HAP-1 (cell line): ENCODE measurements at regions not wholly inside any gene's neighbourhood (a gene's known extent, or its start where the extent isn't known, plus 50 kb on each side); places are given as distances from the start of the nearest gene placed in this dataset.
A peak's percentile ranks its signal among the peaks of the same experiment; 100 is the strongest.
"Not testable (repeated sequence)": the region's sequence is repeated elsewhere in the genome, so short reads cannot be mapped to it uniquely, and the experiment has no call there.

Experiments used
- DNase-seq, 2 experiments: peaks; one replicate each; pipeline ENCODE4 v3.0.0-alpha.2; 2016 to 2020; ENCODE audit warnings: low spot score in 2 of 2
- H3K27me3 ChIP-seq: fragments of 250-450 bp; sonication (Bioruptor Pico); 2 replicates; pipeline ENCODE4 v1.5.1; 2020; ENCODE audit warnings: low read depth, mild to moderate bottlenecking, moderate library complexity
- H3K36me3 ChIP-seq: fragments of 250-450 bp; sonication (Bioruptor Pico); replicated peaks from 2 replicates; pipeline ENCODE4 v1.5.1; 2020; ENCODE audit warnings: mild to moderate bottlenecking
- H3K4me1 ChIP-seq: fragments of 250-450 bp; sonication (Bioruptor Pico); 2 replicates; pipeline ENCODE4 v1.5.1; 2020; ENCODE audit warnings: mild to moderate bottlenecking
- H3K4me3 ChIP-seq: fragments of 250-450 bp; sonication (Bioruptor Pico); 2 replicates; pipeline ENCODE4 v1.5.1; 2020; ENCODE audit warnings: mild to moderate bottlenecking, moderate library complexity
- H3K9me3 ChIP-seq: fragments of 250-450 bp; sonication (Bioruptor Pico); 2 replicates; pipeline ENCODE4 v1.5.1; 2020; ENCODE audit warnings: mild to moderate bottlenecking, moderate library complexity
- in situ Hi-C: fragments of 300-500 bp; cut with MboI; formaldehyde crosslinking; loops from 3 replicates; pipeline ENCODE4 v1.14.3; 2020; ENCODE audit warnings: low sequenced_read_pairs, inconsistent platforms, mixed read lengths

DNA sequence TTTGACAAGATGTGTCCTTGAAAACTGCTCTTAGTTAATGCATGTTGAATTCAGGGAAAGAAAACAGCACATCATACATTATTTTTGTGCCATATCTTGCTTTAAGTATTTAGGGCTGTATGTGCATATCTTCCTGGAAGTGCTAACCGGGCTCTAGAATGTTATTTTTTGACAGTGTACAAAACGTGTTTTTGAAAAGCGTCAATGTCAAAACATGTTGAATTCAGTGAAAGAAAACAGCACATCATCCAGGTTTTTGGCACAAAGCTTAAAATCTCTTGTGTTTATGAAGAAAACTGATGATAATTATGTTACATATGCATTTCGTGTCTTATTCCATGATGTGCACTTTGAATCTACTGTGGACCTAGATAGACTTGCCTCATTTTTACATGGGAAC lies 82.7 kb downstream of the ASCL4 start:
- Histone ChIP-seq H3K4me1 (no peaks in the 10 kb centered on the region), H3K4me3 (no peak overlapping the region), H3K9me3 (no peaks in the 10 kb centered on the region), H3K27me3 (peaks cover 32% of the 10 kb centered on the region), H3K36me3 (no peaks in the 10 kb centered on the region)
- in situ Hi-C loops, result no loop called here
- DNase-seq, result no peak

DNA sequence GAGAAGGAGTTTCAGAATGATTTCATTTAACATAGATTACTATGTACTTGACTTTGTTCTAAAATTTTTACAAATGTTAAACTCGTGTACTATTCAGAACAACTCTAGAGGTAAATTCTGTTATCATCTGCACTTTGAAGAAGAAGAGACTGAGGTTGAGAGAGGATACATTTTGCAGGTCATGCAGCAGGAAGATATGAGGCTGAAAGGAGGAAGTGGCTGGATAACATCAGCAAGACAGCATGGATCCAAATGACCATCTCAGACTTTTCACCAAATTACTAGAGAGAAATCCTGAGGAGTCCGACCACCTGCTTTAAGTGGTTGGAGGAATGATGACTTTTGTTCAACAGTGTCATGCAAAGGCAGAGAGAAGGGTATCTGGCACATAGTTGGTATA lies 84.9 kb downstream of the ASCL4 start:
- DNase-seq, result no peak
- H3K27me3 ChIP-seq, result peaks cover 28% of the 10 kb centered on the region; the same call in 1 of the 2 replicates
- in situ Hi-C loops, result no loop called here

DNA sequence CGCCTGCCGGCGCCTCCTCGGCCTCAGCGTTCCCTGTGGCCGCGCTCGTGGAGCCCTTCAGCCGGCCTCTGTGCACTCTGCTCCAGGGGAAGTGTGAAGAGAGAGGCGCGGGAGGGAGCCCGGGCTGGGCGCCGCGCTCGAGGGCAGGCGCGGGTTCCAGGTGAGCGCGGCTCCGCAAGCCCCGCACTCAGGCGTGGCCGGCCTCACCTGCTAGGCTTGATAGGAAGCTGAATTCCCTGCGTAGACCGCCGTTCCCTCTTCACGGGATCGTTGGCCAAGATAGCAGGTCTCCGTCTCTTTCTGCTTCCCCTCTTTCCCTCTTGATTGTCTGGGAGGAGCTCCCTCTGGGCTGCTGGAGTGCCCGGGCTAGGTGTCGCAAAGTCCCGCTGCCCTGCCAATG lies 89.7 kb downstream of the ASCL4 start:
- Histone ChIP-seq H3K36me3 (no peaks in the 10 kb centered on the region), H3K4me3 (no peak overlapping the region), H3K27me3 (peaks cover 16% of the 10 kb centered on the region; the same call in 1 of the 2 replicates), H3K4me1 (no peaks in the 10 kb centered on the region), H3K9me3 (no peaks in the 10 kb centered on the region)
- in situ Hi-C loops, result no loop called here
- no peak for DNase-seq

More for the DNA sequence above, 84.9 kb downstream of the ASCL4 start:
- Histone ChIP-seq H3K36me3 (no peaks in the 10 kb centered on the region), H3K9me3 (no peaks in the 10 kb centered on the region), H3K4me3 (no peak overlapping the region), H3K4me1 (no peaks in the 10 kb centered on the region)

DNA sequence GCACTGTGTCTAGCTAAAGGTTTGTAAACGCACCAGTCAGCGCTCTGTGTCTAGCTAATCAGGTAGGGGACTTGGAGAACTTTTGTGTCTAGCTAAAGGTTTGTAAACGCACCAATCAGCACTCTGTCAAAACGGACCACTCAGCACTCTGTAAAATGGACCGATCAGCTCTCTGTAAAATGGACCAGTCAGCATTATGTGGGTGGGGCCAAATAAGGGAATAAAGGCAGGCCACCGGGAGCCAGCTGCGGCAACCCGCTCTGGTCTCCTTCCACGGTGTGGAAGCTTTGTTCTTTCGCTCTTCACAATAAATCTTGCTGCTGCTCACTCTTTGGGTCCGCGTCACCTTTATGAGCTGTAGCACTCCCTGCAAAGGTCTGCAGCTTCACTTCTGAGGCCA lies 90.2 kb downstream of the ASCL4 start:
- DNase-seq, H3K36me3 ChIP-seq, in situ Hi-C loops, H3K9me3 ChIP-seq, H3K4me1 ChIP-seq, H3K4me3 ChIP-seq: not testable (repeated sequence)
- H3K27me3 ChIP-seq, result peaks cover 15% of the 10 kb centered on the region

DNA sequence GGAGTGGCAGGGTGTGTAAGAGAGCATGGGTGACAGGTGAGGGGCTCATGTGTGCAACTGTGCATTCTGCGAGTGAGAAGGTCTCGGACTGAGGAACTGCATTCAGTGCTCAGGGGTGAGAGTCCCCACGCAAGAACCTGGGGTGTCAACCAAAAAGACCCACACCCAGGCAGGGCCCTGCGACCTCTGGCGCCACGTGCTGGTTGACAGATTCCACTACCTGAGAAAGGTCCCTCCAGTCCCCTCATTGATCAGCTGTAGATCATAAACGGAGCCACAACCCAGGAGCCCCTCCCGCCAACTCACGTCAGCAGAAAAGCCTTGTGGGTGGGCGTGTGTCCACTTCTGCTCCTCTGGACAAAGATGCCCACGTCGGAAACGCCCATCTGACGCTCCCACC lies 98.7 kb downstream of the ASCL4 start:
- Histone ChIP-seq H3K4me1 (no peaks in the 10 kb centered on the region), H3K27me3 (peaks cover 11% of the 10 kb centered on the region), H3K36me3 (no peaks in the 10 kb centered on the region), H3K4me3 (no peak overlapping the region), H3K9me3 (no peaks in the 10 kb centered on the region)
- no peak for DNase-seq
- in situ Hi-C loops, result no loop called here

DNA sequence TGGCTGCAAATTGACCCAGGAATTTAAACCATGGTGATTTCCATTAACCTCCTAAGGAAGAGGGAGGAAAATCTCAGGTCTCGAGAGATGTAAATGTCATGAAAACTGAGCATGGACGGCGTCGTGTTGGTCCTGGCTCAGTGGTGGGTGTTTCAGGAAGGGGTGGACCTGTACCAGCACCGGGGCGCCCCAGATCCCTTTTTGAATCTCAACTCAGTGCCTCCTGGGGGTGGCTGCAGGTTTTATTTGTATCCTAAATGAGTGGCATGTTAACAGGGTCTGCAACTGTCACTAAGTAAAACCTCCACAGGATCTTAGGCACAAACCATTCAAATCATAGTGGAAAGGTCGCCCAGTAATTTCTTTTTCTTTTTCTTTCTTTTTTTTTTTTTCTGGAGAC lies 101.3 kb downstream of the ASCL4 start:
- Histone ChIP-seq H3K9me3 (no peaks in the 10 kb centered on the region), H3K4me1 (no peaks in the 10 kb centered on the region), H3K4me3 (no peak overlapping the region), H3K36me3 (no peaks in the 10 kb centered on the region), H3K27me3 (peaks cover 11% of the 10 kb centered on the region)
- in situ Hi-C loops, result no loop called here
- no peak for DNase-seq

DNA sequence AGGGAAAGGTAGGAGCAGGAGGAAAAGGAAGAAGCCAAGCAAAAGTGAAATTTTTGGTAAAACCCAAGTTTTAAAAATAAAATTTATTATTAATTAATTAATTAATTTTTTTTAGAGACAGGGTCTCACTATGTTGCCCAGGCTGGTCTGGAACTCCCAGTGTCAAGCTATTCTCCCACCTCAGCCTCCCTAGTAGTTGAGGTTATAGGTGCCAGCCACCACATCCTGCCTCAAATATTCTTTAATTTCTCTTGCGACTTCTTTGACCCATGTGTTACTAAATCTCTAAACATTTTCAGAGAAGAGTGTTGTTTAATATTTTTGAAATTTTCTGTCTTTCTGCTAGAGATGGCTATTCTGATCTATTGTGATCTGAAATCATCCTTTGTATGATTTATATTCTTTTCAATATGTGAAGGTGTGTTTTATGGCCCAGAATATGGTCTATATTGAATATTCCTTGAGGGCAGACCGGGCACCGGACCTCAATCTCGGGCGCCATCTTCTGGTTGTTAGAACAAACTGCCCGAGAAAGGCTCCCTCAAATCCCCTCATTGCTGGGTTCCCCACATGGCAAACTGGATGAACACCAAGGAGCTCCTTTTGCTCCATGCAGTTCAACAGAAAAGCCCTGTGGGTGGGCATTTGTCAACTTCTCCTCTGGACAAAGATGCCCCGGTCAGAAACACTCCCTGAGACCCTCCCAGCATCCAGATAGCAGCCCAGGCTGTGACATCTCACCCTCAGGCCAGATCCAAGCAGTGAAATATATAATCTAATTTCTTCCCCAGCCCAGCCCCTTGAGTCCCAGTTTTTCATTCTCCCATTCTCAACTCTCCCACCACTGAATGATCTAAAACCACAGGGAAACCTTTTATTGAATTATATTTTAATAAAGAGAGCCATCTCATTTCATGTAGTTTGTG lies 110.5 kb downstream of the ASCL4 start:
- Histone ChIP-seq H3K4me1 (no peaks in the 10 kb centered on the region), H3K9me3 (no peaks in the 10 kb centered on the region), H3K27me3 (peaks cover 14% of the 10 kb centered on the region; the same call in 1 of the 2 replicates), H3K36me3 (no peaks in the 10 kb centered on the region), H3K4me3 (no peak overlapping the region)
- peak; percentile 42 to 68 for DNase-seq
- in situ Hi-C loops, result loop anchor here (5.0 kb wide), 1 partner anchor 208 kb away; no protein-coding TSS in a partner anchor

DNA sequence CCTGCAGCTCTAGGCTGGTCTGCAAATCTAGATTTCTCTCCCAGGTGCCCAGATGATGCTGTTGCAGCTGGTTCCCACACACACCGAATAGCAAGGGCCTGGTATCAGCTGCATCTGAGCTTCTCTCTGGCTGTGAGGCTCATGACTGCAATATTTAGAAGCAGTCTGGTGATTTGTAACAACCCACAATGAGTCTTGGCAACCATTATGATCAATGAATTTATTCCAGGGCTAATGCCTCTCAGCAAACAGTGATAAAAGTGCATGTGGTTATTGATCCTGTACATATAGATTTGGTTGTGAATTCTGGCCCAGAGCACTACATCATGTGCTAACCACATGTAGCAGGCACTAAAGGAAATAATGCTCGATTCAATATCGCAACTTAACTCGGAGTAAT lies 114.3 kb downstream of the ASCL4 start:
- H3K36me3 ChIP-seq, result no peaks in the 10 kb centered on the region
- H3K9me3 ChIP-seq, result no peaks in the 10 kb centered on the region
- DNase-seq, result no peak
- H3K4me1 ChIP-seq, result no peaks in the 10 kb centered on the region
- H3K27me3 ChIP-seq, result no peaks in the 10 kb centered on the region
- no peak overlapping the region for H3K4me3 ChIP-seq
- in situ Hi-C loops, result loop anchor here (5.0 kb wide), 1 partner anchor 211 kb away; no protein-coding TSS in a partner anchor

DNA sequence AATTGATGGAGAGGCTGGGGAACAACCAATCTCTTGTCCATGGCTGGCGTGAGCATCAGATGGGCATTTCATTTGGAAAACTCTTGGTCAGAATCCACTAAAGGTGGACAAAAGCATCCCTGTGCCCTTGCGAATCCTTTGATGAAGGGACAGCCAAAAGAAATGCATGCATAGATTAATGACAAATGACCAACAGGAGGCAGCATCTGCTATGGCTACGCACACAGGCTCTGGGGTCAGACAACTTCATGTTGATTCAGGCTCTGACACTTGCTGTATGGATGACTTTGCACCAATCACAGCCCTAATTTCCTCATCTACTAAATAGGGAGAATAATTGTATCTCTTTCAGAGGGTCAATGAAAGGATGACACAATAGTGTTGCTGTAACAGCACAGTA lies 117.5 kb downstream of the ASCL4 start:
- Histone ChIP-seq H3K9me3 (no peaks in the 10 kb centered on the region), H3K4me3 (no peak overlapping the region), H3K4me1 (no peaks in the 10 kb centered on the region), H3K27me3 (no peaks in the 10 kb centered on the region), H3K36me3 (no peaks in the 10 kb centered on the region)
- DNase-seq, result peak in 1 of 2 experiments; percentile 12
- in situ Hi-C loops, result no loop called here

DNA sequence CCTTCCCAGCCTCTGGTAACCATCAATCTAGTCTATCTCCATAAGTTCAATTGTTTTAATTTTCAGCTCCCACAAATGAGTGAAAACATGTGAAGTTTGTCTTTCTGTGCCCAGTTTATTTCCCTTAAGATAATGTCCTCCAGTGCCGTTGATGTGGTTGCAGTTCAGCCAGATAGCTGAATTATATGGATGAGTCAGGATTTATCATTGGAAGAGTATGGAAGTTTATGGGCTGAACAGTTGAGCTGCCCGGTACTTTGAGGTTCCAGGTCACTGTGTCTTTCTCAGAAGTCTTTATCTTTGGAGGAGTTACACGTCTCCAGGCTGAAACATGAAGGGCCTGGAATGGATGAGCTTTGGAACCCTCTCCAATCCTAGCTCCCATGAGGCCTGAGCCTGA lies 120.1 kb downstream of the ASCL4 start:
- H3K9me3 ChIP-seq, result no peaks in the 10 kb centered on the region
- no peak overlapping the region for H3K4me3 ChIP-seq
- no peaks in the 10 kb centered on the region for H3K4me1 ChIP-seq
- DNase-seq, result no peak
- in situ Hi-C loops, result no loop called here
- H3K27me3 ChIP-seq, result no peaks in the 10 kb centered on the region
- no peaks in the 10 kb centered on the region for H3K36me3 ChIP-seq

DNA sequence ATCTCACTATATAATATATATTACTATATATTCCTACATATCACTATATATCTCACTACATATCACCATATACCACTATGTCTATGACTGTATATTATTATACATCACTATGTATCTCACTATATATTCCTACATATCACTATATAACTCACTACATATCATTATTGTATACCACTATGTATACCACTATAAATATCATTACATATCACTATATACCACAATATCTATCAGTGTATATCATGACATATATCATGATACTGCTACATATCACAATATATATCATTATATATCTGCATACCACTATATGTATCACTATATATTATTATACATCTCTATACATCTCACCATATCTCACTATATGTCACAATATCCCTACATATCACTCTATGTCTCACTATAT lies 121.5 kb downstream of the ASCL4 start:
- Histone ChIP-seq H3K4me3 (no peak overlapping the region), H3K9me3 (no peaks in the 10 kb centered on the region), H3K36me3 (no peaks in the 10 kb centered on the region), H3K27me3 (no peaks in the 10 kb centered on the region), H3K4me1 (no peaks in the 10 kb centered on the region)
- DNase-seq, result no peak
- in situ Hi-C loops, result no loop called here

DNA sequence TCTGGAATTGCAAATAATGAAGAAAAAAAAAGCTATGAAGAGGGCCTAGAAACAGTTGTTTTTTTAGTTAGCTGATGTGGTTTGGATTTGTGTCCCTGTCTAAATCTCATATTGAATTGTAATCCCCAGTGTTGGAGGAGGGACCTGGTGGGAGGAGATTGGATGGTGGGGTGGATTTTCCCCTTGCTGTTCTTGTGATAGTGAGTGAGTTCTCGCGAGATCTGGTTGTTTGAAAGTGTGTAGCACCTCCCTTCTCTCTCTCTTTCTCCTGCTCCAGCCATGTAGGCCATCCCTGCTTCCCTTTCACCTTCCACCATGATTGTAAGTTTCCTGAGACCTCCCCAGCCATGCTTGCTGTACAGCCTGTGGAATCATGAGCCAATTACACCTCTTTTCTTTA lies 126.1 kb downstream of the ASCL4 start:
- Histone ChIP-seq H3K4me1 (peaks cover 9% of the 10 kb centered on the region), H3K27me3 (no peaks in the 10 kb centered on the region), H3K4me3 (no peak overlapping the region), H3K36me3 (no peaks in the 10 kb centered on the region), H3K9me3 (no peaks in the 10 kb centered on the region)
- in situ Hi-C loops, result no loop called here
- no peak for DNase-seq

DNA sequence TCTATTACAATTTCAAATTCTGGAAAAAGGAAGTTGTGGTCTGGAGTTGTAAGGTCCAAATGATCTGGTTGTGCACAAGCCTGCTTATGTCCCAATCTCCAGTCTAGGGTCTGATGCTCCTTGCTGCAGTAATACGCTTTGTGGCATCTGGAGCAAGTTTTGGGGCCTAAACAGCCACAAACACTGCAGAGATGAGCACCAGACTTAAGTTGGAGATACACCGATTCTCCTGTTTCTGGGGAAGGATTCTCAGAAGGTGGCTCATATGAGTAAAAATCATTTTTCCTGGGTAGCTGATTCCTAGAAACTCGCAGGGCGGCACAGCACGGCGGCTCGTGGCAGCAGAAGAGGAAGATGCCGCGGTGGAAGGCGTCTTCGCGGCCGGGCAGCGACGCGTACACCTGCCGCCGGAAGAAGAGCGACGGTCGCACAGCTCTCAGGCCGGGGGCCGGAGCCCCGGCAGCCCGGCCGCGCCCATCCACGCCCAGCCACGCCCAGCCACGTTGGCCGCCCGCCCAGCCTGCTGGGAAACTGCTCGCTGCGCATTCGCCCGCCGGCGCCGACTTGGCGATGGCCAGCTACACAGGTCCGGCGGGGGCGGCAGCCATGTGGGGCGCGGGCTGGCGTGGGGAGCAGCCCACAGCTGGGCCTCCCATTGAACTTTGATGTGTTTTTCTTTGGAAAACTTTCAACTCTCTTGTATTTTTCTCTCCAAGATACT lies 129.0 kb downstream of the ASCL4 start:
- H3K9me3 ChIP-seq, result no peaks in the 10 kb centered on the region
- no peaks in the 10 kb centered on the region; the same call in 1 of the 2 replicates for H3K27me3 ChIP-seq
- peak overlapping the region; percentile 21 for H3K4me3 ChIP-seq
- peaks cover 9% of the 10 kb centered on the region for H3K4me1 ChIP-seq
- in situ Hi-C loops, result no loop called here
- H3K36me3 ChIP-seq, result no peaks in the 10 kb centered on the region
- peak; percentile 50 to 87 for DNase-seq

DNA sequence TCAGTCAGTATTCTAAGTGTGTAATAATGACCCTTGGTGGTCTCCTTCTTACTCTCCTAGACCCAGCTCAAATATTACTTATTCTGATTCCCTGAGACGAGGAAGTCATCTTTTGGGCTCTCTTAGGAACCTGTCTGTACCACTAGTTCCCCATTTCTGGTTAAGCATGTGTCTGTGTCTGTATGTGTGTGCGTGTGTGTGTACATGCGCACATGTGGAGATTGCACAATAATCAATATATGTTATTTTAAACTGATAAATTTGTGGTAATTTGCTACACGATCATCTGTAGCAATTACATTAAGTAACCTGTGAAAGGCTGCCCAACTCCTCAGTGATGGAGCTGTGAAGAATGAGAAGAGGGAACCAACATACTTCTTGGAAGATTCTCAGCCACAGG lies 132.2 kb downstream of the ASCL4 start:
- H3K4me1 ChIP-seq, result peaks cover 9% of the 10 kb centered on the region
- H3K27me3 ChIP-seq, result no peaks in the 10 kb centered on the region; the same call in 1 of the 2 replicates
- H3K36me3 ChIP-seq, result no peaks in the 10 kb centered on the region
- DNase-seq, result no peak
- H3K9me3 ChIP-seq, result no peaks in the 10 kb centered on the region
- no peak overlapping the region for H3K4me3 ChIP-seq
- in situ Hi-C loops, result no loop called here
